ENCODE measurements at regions not wholly inside any gene's neighbourhood (a gene's known extent, or its start where the extent isn't known, plus 50 kb on each side); places are given as distances from the start of the nearest gene placed in this dataset.
"Not testable (repeated sequence)": the region's sequence is repeated elsewhere in the genome, so short reads cannot be mapped to it uniquely, and the experiment has no call there.

- no peak for DNase-seq
Measured at GRCh38 chr2:13252615-13253014, 535.9 kb downstream of the TRIB2 start.

GRCh38 chr2:13255485-13255884, 538.7 kb downstream of the TRIB2 start:
- no peak for DNase-seq

GRCh38 chr2:13260402-13260801, 543.7 kb downstream of the TRIB2 start:
- DNase-seq, result no peak

- no peak for DNase-seq
Measured at GRCh38 chr2:13266166-13266565, 549.4 kb downstream of the TRIB2 start.

- DNase-seq, result no peak
Measured at GRCh38 chr2:13284688-13285087, 568.0 kb downstream of the TRIB2 start.

GRCh38 chr2:13289310-13289709, 572.6 kb downstream of the TRIB2 start:
- DNase-seq, result no peak

- DNase-seq, result not testable (repeated sequence)
Measured at GRCh38 chr2:13308478-13308805, 591.7 kb downstream of the TRIB2 start.

GRCh38 chr2:13308989-13309388, 592.3 kb downstream of the TRIB2 start:
- no peak for DNase-seq

GRCh38 chr2:13332060-13332459, 615.3 kb downstream of the TRIB2 start:
- no peak for DNase-seq

- DNase-seq, result not testable (repeated sequence)
Measured at GRCh38 chr2:13334071-13334470, 617.3 kb downstream of the TRIB2 start.

- no peak for DNase-seq
Measured at GRCh38 chr2:13334545-13334944, 617.8 kb downstream of the TRIB2 start.

GRCh38 chr2:13335862-13336535, 619.3 kb downstream of the TRIB2 start:
- DNase-seq, result no peak

GRCh38 chr2:13351068-13351467, 634.3 kb downstream of the TRIB2 start:
- DNase-seq, result no peak

- no peak for DNase-seq
Measured at GRCh38 chr2:13353083-13353482, 636.3 kb downstream of the TRIB2 start.

- no peak for DNase-seq
Measured at GRCh38 chr2:13354031-13354430, 637.3 kb downstream of the TRIB2 start.

- DNase-seq, result not testable (repeated sequence)
Measured at GRCh38 chr2:13381928-13382327, 665.2 kb downstream of the TRIB2 start.

- DNase-seq, result not testable (repeated sequence)
Measured at GRCh38 chr2:13389172-13389571, 672.4 kb downstream of the TRIB2 start.

- DNase-seq, result no peak
Measured at GRCh38 chr2:13390676-13391075, 673.9 kb downstream of the TRIB2 start.

- no peak for DNase-seq
Measured at GRCh38 chr2:13401312-13401711, 684.6 kb downstream of the TRIB2 start.

- DNase-seq, result no peak
Measured at GRCh38 chr2:13413989-13414388, 697.3 kb downstream of the TRIB2 start.

GRCh38 chr2:13414897-13415296, 698.2 kb downstream of the TRIB2 start:
- DNase-seq, result no peak

- no peak for DNase-seq
Measured at GRCh38 chr2:13433954-13434353, 717.2 kb downstream of the TRIB2 start.

GRCh38 chr2:13443554-13444261, 727.0 kb downstream of the TRIB2 start:
- not testable (repeated sequence) for DNase-seq

GRCh38 chr2:13462464-13462863, 745.7 kb downstream of the TRIB2 start:
- no peak for DNase-seq

GRCh38 chr2:13466076-13466475, 749.3 kb downstream of the TRIB2 start:
- no peak for DNase-seq

All from suppressor macrophage treated with lipopolysaccharide for 1 hour (primary cell).